Astrocyte of the cerebellum (primary cell): ENCODE measurements at regions not wholly inside any gene's neighbourhood (a gene's known extent, or its start where the extent isn't known, plus 50 kb on each side); places are given as distances from the start of the nearest gene placed in this dataset.

ENCODE experiments used
- DNase-seq: peaks from one replicate; pipeline ENCODE4 v3.0.0-alpha.2; 2011; ENCODE audit warnings: low read depth
- H3K4me3 ChIP-seq: 2 replicates; pipeline ENCODE4 v1.5.1; 2011; ENCODE audit warnings: mild to moderate bottlenecking, low read depth, low read length, moderate library complexity
- CTCF ChIP-seq: IDR thresholded peaks from 2 replicates; pipeline ENCODE4 v1.5.1; 2012; ENCODE audit warnings: low read length, low read depth, moderate library complexity, mild to moderate bottlenecking; ENCODE audit errors: missing control alignments
- in situ Hi-C: cut with HindIII; loops from 2 replicates; pipeline ENCODE4 v1.10.0; 2017; ENCODE audit warnings: low sequenced_read_pairs

- H3K4me3 ChIP-seq: no peak overlapping the region
- DNase-seq: no peak
- TF ChIP-seq CTCF: no peak
- in situ Hi-C loops: no loop called here
These were observed 450.5 kb upstream of the KCNMB2 start for GRCh38 chr3:178085817-178086123.

GRCh38 chr3:178086144-178086825 lies 450.0 kb upstream of the KCNMB2 start:
- no peak overlapping the region for H3K4me3 ChIP-seq
- TF ChIP-seq CTCF: no peak
- in situ Hi-C loops: no loop called here
- no peak for DNase-seq

- in situ Hi-C loops: no loop called here
- DNase-seq: no peak
- TF ChIP-seq CTCF: no peak
- H3K4me3 ChIP-seq: no peak overlapping the region
These were observed 448.9 kb upstream of the KCNMB2 start for GRCh38 chr3:178087376-178087775.

GRCh38 chr3:178088963-178089362 lies 447.3 kb upstream of the KCNMB2 start:
- TF ChIP-seq CTCF: no peak
- H3K4me3 ChIP-seq: no peak overlapping the region
- DNase-seq: no peak
- in situ Hi-C loops: no loop called here

- H3K4me3 ChIP-seq: no peak overlapping the region
- no peak for DNase-seq
- in situ Hi-C loops: loop anchor here (10.0 kb wide), 1 partner anchor 174 kb away; no protein-coding TSS in a partner anchor
- TF ChIP-seq CTCF: no peak
These were observed 445.3 kb upstream of the KCNMB2 start for GRCh38 chr3:178090899-178091298.

GRCh38 chr3:178095522-178095921 lies 440.7 kb upstream of the KCNMB2 start:
- no peak for TF ChIP-seq CTCF
- no peak for DNase-seq
- H3K4me3 ChIP-seq: no peak overlapping the region
- in situ Hi-C loops: loop anchor here (10.0 kb wide), 1 partner anchor 169 kb away; no protein-coding TSS in a partner anchor

- in situ Hi-C loops: loop anchor here (10.0 kb wide), 1 partner anchor 168 kb away; no protein-coding TSS in a partner anchor
- DNase-seq: no peak
- H3K4me3 ChIP-seq: no peak overlapping the region
- TF ChIP-seq CTCF: no peak
These were observed 439.3 kb upstream of the KCNMB2 start for GRCh38 chr3:178096955-178097354.
